ENCODE measurements at regions not wholly inside any gene's neighbourhood (a gene's known extent, or its start where the extent isn't known, plus 50 kb on each side); places are given as distances from the start of the nearest gene placed in this dataset.

DNA sequence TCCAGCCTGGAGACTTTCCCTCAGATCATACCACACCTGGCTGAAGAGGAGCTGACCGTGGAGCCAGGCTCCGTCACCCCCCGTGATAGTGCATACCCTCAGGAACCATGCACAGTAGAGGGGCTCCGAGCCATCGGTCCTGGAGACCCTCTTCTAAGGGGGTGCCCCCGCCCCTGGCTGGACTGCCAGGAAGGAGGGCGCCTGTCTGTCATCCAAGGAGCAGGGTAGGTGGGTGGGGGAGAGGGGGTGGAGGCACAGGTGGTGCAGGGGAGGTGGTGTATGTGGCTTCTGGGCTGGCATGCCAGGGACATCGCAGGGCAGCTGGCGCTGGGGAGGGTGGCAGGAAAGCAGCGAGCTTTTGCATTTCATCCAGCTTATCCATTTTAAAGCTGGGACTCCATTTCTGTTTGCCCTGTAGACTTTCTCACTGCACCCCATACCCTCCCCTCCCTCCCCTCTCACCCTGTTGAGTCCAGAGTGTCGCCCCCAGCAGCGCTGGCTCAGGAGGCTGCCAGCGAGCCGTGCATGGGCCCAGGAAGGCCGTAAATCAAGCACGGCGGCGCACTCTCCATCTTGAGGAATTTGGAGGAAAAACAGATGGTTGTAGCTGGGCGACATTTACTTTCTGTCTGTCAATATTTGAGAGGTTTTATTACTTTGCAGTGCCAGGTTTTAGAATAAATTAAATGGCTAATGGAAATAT is 56.2 kb upstream of the HS6ST1 start:
- H3K9me1 ChIP-seq (ENCODE audit: control insufficient read depth, insufficient read depth, low read length): no peaks in the 10 kb centered on the region
- no peak overlapping the region for H2AFZ ChIP-seq (ENCODE audit: low read depth, low read length)
- peaks cover 13 to 89% of the 10 kb centered on the region in 2 experiments for H3K27me3 ChIP-seq (ENCODE audit: control insufficient read depth in 2 of 2, insufficient read depth in 2 of 2, low read length in 2 of 2)
- H3K9me3 ChIP-seq (replicated peaks; ENCODE audit: control insufficient read depth, insufficient read depth, low read depth, low read length): no peaks in the 10 kb centered on the region
- FAIRE-seq (no peak), ATAC-seq (no peak), DNase-seq (ENCODE audit: extremely low read depth in 1 of 4, low spot score in 3 of 4) (no peak)
- WGBS (ENCODE audit: insufficient coverage, low coverage, missing lambda C conversion rate): under 1% methylated on average over 14 of the region's 19 CpGs
- no peak overlapping the region for H3K4me3 ChIP-seq
- H3K36me3 ChIP-seq (ENCODE audit: control insufficient read depth, insufficient read depth, low read length): no peaks in the 10 kb centered on the region
- no peaks in the 10 kb centered on the region for H4K20me1 ChIP-seq (replicated peaks; ENCODE audit: control insufficient read depth, insufficient read depth, low read length)
- in situ Hi-C loops (cut with MboI) (no loop called here), intact Hi-C loops (cut with micrococcal nuclease) (no loop called here)
- ChIA-PET POLR2A (interaction anchor here (0.6 kb wide), 1 partner anchor 1004 kb away, joined by 4 read pairs; no protein-coding TSS in a partner anchor), CTCF (ENCODE audit: low intra/inter-chr PET ratio) (no interaction called here)
- H3K4me1 ChIP-seq (replicated peaks in 1 of 2; ENCODE audit: control insufficient read depth in 2 of 2, insufficient read depth in 2 of 2, low read length in 2 of 2): peaks cover 0 to 4% of the 10 kb centered on the region in 2 experiments; a peak in 1 of 5 replicates
- no peak overlapping the region for H3K4me2 ChIP-seq (ENCODE audit: insufficient read depth, low read length)
- no peak overlapping the region for H3K27ac ChIP-seq (ENCODE audit: extremely low read depth, low read depth, low read length)
- no peak overlapping the region for H3K9ac ChIP-seq (ENCODE audit: insufficient read depth in 1 of 2, low read depth in 2 of 2, low read length in 2 of 2)
- no peaks in the 10 kb centered on the region for H3K79me2 ChIP-seq (ENCODE audit: control insufficient read depth, insufficient read depth, low read length)
- no TSS peak for BruUV-seq (replicated peaks)
- TF ChIP-seq FOXA3 (CRISPR knock-in tag; conservative IDR thresholded peaks at IDR 0.05 in 1 of 2, IDR thresholded peaks at IDR 0.05 in 1 of 2) (no peak), ZNF143 (CRISPR knock-in tag; IDR thresholded peaks at IDR 0.05) (no peak), ZBTB17 (CRISPR knock-in tag; IDR thresholded peaks at IDR 0.05) (no peak), CBX2 (IDR thresholded peaks at IDR 0.05; ENCODE audit: insufficient read depth, low read length, poor library complexity, severe bottlenecking) (no peak), ZNF253 (CRISPR knock-in tag; conservative IDR thresholded peaks at IDR 0.05) (no peak), ZNF3 (CRISPR knock-in tag; IDR thresholded peaks at IDR 0.05) (no peak)
- TF ChIP-seq, protein P1, sequence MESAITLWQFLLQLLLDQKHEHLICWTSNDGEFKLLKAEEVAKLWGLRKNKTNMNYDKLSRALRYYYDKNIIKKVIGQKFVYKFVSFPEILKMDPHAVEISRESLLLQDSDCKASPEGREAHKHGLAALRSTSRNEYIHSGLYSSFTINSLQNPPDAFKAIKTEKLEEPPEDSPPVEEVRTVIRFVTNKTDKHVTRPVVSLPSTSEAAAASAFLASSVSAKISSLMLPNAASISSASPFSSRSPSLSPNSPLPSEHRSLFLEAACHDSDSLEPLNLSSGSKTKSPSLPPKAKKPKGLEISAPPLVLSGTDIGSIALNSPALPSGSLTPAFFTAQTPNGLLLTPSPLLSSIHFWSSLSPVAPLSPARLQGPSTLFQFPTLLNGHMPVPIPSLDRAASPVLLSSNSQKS (CRISPR knock-in tag; IDR thresholded peaks at IDR 0.05): no peak
